ENCODE measurements at regions not wholly inside any gene's neighbourhood (a gene's known extent, or its start where the extent isn't known, plus 50 kb on each side); places are given as distances from the start of the nearest gene placed in this dataset.

GRCh38 chr14:66177935-66178334, 308.2 kb upstream of the CCDC196 start:
- no peak for DNase-seq (ENCODE audit: low read depth in 3 of 3)

- DNase-seq (ENCODE audit: low read depth in 3 of 3), result no peak
These were observed 289.5 kb upstream of the CCDC196 start for GRCh38 chr14:66196670-66197069.

DNA sequence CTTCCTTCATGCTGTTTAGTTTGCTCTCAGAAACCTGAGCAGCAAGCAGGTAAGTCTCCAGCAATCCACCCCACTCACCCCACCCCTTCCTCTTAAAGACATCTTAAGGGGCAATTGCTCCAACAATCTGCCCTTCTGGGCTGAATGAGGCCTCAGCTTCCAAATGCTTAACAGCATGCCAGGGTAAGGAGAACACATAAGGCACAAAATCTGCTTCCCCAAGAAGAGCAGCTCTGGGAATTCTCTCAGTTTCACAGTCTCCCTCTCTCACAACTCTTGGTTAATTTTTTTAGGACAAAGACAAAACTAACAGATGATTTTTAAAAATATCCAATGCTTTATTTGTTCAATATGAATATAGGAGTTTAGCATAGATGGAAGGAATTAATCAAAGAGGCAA, 288.9 kb upstream of the CCDC196 start:
- no peak for DNase-seq (ENCODE audit: low read depth in 3 of 3)

DNA sequence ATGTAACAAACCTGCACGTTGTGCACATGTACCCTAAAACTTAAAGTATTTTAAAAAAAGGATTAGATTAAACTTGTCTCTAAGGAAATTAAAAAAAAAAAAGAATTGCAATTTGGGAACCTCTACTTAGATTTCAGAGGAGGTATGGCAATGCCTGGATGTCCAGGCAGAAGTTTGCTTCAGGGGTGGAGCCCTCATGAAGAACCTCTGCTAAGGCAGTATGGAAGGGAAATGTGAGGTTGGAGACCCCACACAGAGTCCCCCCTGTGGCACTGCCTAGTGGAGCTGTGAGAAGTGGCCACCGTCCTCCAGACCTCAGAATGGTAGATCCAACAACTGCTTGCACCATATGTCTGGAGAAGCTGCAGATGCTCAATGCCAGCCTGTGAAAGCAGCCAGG, 279.6 kb upstream of the CCDC196 start:
- DNase-seq (ENCODE audit: low read depth in 3 of 3), result no peak

DNA sequence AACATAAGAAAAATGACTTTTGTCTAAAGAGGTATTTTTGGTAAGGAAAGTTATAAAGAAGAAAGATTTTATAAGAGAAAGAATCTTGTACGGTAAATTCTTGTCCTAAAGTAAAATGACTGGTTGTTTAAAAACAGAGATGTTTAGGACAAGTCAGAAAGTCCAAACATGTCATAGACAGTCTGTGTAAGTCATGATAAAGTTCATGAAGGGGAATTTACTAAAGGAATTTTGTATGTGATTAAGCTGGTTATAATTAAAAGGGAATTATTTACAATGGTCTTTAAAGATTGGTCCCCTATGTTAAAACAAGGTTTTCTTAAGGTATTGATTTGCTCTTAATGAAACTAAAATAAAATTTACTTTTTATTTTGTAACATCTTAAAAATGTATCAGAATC, 269.4 kb upstream of the CCDC196 start:
- no peak for DNase-seq (ENCODE audit: low read depth in 3 of 3)

- no peak for DNase-seq (ENCODE audit: low read depth in 3 of 3)
These were observed 266.3 kb upstream of the CCDC196 start for GRCh38 chr14:66219886-66220285.

DNA sequence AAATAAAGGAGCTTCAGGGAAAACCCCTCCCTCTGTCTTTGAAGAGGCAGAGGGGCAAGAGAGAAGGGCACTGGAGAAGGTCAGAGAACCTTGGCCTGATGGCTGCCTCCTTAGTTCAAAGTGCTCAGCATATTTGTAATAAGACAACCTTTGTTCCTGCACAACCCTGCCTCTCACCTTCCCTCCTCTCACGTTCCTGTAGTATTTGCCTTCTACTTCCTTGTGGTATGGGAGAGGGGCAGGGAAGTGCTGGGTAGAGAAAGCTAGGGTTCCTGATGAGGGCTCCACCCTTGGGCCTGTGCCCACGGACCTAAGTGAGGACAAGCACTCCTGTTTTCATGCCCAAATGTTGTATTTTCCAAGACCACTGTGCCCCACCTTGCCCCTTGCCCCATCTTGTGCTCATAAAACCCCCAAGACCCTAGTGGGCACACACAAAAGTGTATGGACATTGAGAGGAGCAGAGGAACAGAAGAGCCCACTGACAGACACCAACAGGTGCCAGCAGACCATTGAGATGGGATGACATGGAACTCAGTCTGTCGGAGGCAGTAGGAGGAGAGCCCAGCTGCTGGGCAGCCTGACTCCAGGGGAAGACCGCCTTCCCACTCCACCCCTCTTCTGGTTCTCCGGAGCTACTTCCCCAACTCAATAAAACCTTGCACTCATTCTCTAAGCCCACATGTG, 261.5 kb upstream of the CCDC196 start:
- DNase-seq (ENCODE audit: low read depth in 3 of 3), result no peak

DNA sequence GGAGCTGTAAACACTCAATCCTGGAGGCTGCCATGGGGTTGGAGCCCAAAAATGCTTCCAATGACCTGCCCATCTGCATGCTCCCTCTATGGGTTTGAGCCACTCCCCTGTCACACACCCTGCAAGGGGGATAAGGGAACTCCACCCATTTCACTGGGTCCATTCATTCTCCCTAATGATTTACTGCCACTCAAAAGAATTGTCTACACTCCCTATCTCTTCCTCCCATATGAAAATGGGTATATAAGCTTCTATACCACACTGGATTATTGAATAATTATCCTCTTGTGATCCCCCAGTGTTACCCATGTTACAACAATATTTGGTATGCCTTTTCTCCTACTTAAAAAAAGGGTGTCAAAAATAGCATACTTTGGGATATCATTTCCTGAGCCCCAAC, 260.8 kb upstream of the CCDC196 start:
- no peak for DNase-seq (ENCODE audit: low read depth in 3 of 3)

DNA sequence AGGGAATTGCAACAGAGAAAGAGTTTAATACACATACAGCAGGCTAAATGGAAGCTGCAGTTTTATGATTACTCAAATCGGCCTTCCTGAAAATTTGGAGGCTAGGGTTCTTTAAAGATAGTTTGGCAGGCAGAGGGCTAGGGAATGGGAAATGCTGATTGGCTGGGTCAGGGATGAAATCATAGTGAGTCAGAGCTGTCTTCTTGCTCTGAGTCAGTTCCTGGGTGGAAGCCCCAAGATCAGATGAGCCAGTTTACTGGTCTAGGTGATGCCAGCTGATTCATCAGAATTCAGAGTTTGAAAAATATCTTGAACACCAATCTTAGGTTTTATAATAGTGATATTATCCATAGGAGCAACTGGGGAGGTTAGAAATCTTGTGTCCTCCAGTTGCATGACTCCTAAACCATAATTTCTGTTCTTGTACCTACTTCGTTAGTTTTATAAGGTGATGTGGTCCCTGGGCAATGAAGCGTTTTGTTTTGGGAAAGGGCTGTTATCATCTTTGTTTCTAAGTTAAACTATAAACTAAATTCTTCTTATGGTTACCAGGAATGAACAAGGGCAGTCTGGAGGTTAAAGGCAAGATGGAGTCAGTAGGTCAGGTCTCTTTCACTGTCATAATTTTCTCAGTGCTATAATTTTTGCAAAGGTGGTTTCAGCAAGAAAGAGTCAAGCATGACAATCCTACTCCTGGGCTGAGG, 257.8 kb upstream of the CCDC196 start:
- no peak for DNase-seq (ENCODE audit: low read depth in 3 of 3)

GRCh38 chr14:66231820-66232219, 254.4 kb upstream of the CCDC196 start:
- DNase-seq (ENCODE audit: low read depth in 3 of 3), result no peak

DNA sequence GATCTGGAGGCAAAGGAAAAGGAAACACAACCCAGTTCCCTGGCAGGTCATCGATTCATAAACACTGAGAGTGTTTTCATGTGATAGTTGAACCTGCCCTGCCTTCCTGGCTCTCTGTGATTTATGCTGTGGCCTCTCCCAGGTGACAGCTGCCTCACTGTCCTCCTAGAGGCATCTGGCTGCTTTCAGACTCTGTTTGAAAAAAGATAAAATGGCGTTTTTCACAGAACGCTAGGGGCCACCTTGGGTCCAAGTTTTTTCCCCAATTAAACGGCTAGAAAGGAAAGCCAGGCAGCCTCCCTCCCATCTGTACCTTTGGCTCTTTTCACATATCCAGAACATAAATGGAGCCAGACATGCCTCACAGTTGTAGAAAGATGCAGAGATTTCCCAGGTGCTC, 252.6 kb upstream of the CCDC196 start:
- DNase-seq (ENCODE audit: low read depth in 3 of 3), result no peak

DNA sequence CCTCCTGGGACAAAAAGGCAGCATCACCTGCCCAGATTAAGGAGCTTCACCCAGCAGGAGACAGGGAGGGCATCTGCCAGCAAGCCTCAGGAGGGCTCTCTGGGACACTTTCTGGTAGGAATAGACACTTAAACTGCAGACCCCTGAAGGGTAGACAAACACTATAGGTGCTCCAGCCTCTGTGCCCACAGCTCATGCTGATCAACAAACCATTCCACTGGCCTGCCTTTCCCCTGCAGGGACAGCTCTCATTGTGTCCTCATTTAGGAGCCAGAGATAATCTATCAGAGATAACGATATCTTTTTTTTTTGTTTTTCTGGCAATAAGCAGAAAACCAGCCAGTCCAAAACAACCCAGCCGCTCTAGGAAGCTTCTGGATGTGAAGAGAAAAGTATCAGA, 251.8 kb upstream of the CCDC196 start:
- no peak for DNase-seq (ENCODE audit: low read depth in 3 of 3)

- DNase-seq (ENCODE audit: low read depth in 3 of 3), result no peak
These were observed 248.4 kb upstream of the CCDC196 start for GRCh38 chr14:66237741-66238140.

GRCh38 chr14:66238969-66239368, 247.2 kb upstream of the CCDC196 start:
- DNase-seq (ENCODE audit: low read depth in 3 of 3), result no peak

DNA sequence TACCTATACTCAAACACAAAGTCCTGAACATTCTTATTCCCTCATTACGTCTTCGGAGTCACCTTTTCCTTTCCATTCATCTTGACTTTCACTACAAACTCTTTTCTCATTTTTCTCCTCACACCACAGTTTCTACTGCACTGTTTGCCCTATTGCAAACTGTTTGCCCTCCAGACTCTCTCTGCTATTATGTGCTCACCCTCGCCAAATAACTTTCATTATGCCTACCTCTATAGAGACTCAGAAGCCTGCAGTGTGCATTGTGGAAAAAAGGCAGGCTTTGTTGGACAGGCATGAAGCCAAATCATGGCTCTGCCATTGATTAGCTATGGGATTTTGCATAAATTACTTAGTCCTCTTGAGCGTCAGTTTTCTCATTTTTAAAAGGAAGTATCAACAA, 246.6 kb upstream of the CCDC196 start:
- DNase-seq (ENCODE audit: low read depth in 3 of 3), result no peak

- DNase-seq (ENCODE audit: low read depth in 3 of 3), result no peak
These were observed 246.1 kb upstream of the CCDC196 start for GRCh38 chr14:66240105-66240504.

- DNase-seq (ENCODE audit: low read depth in 3 of 3), result no peak
These were observed 244.2 kb upstream of the CCDC196 start for GRCh38 chr14:66242001-66242400.

DNA sequence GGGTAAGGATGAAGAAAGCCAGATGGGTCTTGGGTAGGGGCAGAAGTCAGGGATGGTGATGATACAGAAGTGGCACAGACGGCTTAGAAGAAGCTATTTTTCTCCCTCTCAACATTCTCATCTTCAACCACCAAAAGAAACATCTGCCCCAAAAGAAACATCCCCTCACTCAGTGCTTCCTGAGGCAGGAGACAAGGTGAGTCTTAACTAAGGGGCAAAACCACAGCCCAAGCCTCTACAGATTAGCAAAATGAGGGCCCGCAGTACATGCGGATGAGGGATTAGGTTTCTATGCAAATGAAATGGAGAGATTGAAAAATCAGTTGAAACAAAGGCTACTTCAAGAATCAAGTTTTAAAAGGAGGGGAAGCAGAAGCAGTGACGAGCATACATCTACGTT, 241.3 kb upstream of the CCDC196 start:
- no peak for DNase-seq (ENCODE audit: low read depth in 3 of 3)

DNA sequence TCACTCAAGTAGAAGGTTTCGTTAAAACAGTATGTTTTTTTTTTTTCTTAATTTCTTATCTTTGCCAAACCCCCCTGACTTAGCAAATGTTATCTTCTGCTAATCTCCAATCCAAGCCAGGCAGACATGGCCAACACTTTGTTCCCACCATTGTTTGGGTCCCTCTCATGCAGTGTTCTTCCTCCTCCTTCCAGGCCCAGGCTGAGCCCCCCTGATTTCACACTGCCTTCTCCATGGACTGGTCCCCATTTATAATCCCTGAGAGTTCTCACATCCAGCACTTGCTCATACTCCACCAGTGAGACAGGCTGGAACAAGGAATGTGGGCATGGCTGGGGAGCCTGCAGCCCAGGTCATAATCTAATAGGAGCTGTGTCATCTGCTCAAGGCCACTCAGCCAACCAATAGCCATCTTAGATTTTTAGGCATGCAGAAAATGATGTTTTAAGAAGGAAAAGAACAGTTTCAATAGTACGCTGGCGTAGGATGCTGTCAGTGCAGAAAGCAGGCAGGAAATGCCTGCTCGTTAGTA, 238.4 kb upstream of the CCDC196 start:
- DNase-seq (ENCODE audit: low read depth in 3 of 3), result no peak

- DNase-seq (ENCODE audit: low read depth in 3 of 3), result no peak
These were observed 237.9 kb upstream of the CCDC196 start for GRCh38 chr14:66248256-66248655.

- no peak for DNase-seq (ENCODE audit: low read depth in 3 of 3)
These were observed 236.6 kb upstream of the CCDC196 start for GRCh38 chr14:66249544-66249943.

DNA sequence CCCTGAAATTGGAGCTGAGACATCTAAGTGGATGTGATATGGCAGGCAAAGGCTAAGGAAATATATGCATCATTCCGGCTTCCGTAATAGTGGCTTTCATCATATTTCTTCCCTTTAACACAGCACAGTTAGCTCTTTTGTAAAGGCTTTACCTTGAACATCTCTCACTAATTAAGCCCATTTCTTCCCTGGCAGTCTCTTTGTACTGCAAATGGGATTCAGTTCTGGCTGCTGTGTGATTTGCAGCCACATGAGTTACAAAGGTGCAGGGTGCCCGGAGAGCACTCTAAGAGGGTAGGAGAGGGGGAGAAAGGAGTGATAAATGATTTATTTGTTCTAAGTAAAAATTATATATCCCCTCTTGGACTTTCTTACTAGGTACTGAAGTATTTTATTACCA, 232.1 kb upstream of the CCDC196 start:
- no peak for DNase-seq (ENCODE audit: low read depth in 3 of 3)

DNA sequence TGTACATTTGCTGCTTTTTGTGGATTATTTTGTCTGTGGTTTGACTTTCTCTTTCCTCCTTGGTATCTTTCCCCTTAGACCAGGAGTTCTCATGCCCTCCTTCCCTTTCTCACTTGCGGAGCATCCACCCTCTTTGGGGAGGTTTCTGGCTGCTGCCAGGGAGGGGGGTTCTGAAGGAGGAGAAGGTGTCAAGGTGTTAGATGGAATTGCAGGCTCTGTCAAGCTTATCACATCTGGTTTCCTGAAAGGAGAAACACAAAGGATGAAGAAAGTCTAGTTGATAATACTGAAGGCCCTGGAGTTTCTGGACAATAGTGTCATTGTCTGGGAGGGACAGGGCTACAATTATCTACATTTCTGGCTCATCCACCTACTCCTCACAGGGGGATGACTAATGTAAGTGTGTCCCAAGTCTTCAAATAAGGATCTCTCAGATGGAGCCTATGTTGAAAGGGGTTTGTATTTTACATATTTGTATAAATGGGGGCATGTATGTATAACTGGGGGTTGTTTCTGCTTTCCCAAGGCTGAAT, 217.3 kb upstream of the CCDC196 start:
- no peak for DNase-seq (ENCODE audit: low read depth in 3 of 3)
